ENCODE measurements at regions not wholly inside any gene's neighbourhood (a gene's known extent, or its start where the extent isn't known, plus 50 kb on each side); places are given as distances from the start of the nearest gene placed in this dataset.

DNA sequence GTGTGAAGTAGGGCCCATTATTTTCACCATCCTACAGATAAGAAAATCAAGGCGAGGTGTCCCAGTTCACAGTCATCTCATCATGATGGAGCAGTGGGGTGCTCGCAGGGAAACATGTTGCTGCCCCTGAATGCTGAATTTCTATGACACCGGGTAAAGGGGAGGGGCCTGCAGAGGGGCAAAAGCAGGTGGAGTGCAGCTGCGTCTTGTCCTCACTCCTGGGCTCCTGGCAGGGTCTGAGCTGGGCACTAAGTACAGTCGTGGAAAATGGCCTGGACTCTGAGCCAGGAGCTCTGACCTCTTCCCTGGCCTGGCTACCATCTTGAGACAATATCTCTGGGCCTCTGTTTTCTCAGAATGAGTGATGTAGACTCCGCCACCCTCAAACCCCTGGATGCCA lies 253.1 kb upstream of the PITRM1 start:
- H3K4me3 ChIP-seq (ENCODE audit: low read depth, low read length, poor library complexity, severe bottlenecking) = no peak overlapping the region
- H3K27me3 ChIP-seq (replicated peaks; ENCODE audit: insufficient read depth, low read depth, low read length, poor library complexity) = no peaks in the 10 kb centered on the region
- BruUV-seq (replicated peaks) = no TSS peak
- peak overlapping the region; percentile 81 for H3K27ac ChIP-seq (ENCODE audit: low read depth, low read length, poor library complexity, severe bottlenecking)
- ChIA-PET POLR2A (ENCODE audit: low non-redundant PET) (no interaction called here), CTCF (no interaction called here)
- intact Hi-C loops (cut with micrococcal nuclease; ENCODE audit: unreplicated experiment) = no loop called here
- TF ChIP-seq EZH2 (IDR thresholded peaks at IDR 0.05; ENCODE audit: borderline replicate concordance, low read depth, low read length, poor library complexity, severe bottlenecking) (no peak), CTCF (conservative IDR thresholded peaks at IDR 0.05; ENCODE audit: low read depth, low read length) (no peak)
- no peaks in the 10 kb centered on the region for H3K36me3 ChIP-seq (ENCODE audit: insufficient read depth, low read length, poor library complexity, severe bottlenecking)
- DNase-seq (ENCODE audit: low spot score) = peak; percentile 61
- H3K9me3 ChIP-seq (ENCODE audit: low read depth, low read length, poor library complexity, severe bottlenecking) = no peaks in the 10 kb centered on the region
- H3K4me1 ChIP-seq (ENCODE audit: insufficient read depth, low read length, poor library complexity, severe bottlenecking) = peaks cover 48% of the 10 kb centered on the region

DNA sequence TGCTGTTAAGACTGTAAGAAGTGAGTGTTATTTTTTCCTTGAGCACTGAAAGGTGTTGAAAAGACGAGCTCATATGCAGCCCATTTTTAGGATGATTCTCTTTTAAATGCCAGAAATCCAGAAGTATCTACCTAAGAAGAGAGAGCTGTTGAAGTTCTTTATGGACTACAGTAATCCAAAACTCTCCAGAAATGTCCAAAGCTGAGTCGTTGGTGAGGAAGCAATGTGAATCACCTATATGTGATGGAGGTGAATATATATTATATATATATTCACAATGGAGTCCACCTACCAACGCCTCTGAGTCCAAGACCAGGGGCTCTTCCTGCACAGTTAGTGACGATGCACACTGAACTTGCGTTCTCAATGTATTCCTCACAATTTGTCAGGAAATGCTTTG lies 252.7 kb upstream of the PITRM1 start:
- Histone ChIP-seq H3K9me3 (ENCODE audit: low read depth, low read length, poor library complexity, severe bottlenecking) (no peaks in the 10 kb centered on the region), H3K36me3 (ENCODE audit: insufficient read depth, low read length, poor library complexity, severe bottlenecking) (no peaks in the 10 kb centered on the region), H3K4me1 (ENCODE audit: insufficient read depth, low read length, poor library complexity, severe bottlenecking) (peaks cover 48% of the 10 kb centered on the region), H3K27ac (ENCODE audit: low read depth, low read length, poor library complexity, severe bottlenecking) (peak overlapping the region; percentile 81), H3K27me3 (replicated peaks; ENCODE audit: insufficient read depth, low read depth, low read length, poor library complexity) (no peaks in the 10 kb centered on the region), H3K4me3 (ENCODE audit: low read depth, low read length, poor library complexity, severe bottlenecking) (no peak overlapping the region)
- POLR2A ChIA-PET (ENCODE audit: low non-redundant PET) = interaction anchor here (0.8 kb wide), 1 partner anchor 330 kb away, joined by 3 read pairs; no protein-coding TSS in a partner anchor
- no peak for DNase-seq (ENCODE audit: low spot score)
- intact Hi-C loops (cut with micrococcal nuclease; ENCODE audit: unreplicated experiment) = no loop called here
- no TSS peak for BruUV-seq (replicated peaks)
- TF ChIP-seq EZH2 (IDR thresholded peaks at IDR 0.05; ENCODE audit: borderline replicate concordance, low read depth, low read length, poor library complexity, severe bottlenecking) (no peak), CTCF (conservative IDR thresholded peaks at IDR 0.05; ENCODE audit: low read depth, low read length) (no peak)
- CTCF ChIA-PET = no interaction called here

GRCh38 chr10:3424111-3424851 lies 251.7 kb upstream of the PITRM1 start:
- no peak for TF ChIP-seq CTCF (conservative IDR thresholded peaks at IDR 0.05; ENCODE audit: low read depth, low read length)
- no peak for TF ChIP-seq EZH2 (IDR thresholded peaks at IDR 0.05; ENCODE audit: borderline replicate concordance, low read depth, low read length, poor library complexity, severe bottlenecking)
- intact Hi-C loops (cut with micrococcal nuclease; ENCODE audit: unreplicated experiment) = no loop called here
- Histone ChIP-seq H3K27ac (ENCODE audit: low read depth, low read length, poor library complexity, severe bottlenecking) (peak overlapping the region; percentile 64), H3K9me3 (ENCODE audit: low read depth, low read length, poor library complexity, severe bottlenecking) (no peaks in the 10 kb centered on the region), H3K4me1 (ENCODE audit: insufficient read depth, low read length, poor library complexity, severe bottlenecking) (peaks cover 48% of the 10 kb centered on the region), H3K27me3 (replicated peaks; ENCODE audit: insufficient read depth, low read depth, low read length, poor library complexity) (no peaks in the 10 kb centered on the region), H3K4me3 (ENCODE audit: low read depth, low read length, poor library complexity, severe bottlenecking) (no peak overlapping the region), H3K36me3 (ENCODE audit: insufficient read depth, low read length, poor library complexity, severe bottlenecking) (no peaks in the 10 kb centered on the region)
- peak; percentile 96 for DNase-seq (ENCODE audit: low spot score)
- POLR2A ChIA-PET (ENCODE audit: low non-redundant PET) = interaction anchor here (0.8 kb wide), 1 partner anchor 331 kb away, joined by 3 read pairs; no protein-coding TSS in a partner anchor
- CTCF ChIA-PET = no interaction called here
- no TSS peak for BruUV-seq (replicated peaks)

Data from A673 (cell line).